ENCODE measurements at regions not wholly inside any gene's neighbourhood (a gene's known extent, or its start where the extent isn't known, plus 50 kb on each side); places are given as distances from the start of the nearest gene placed in this dataset.

- TF ChIP-seq GATA3 (IDR thresholded peaks at IDR 0.05; ENCODE audit: low read depth, low read length) (no peak), GATA2 (IDR thresholded peaks at IDR 0.05; ENCODE audit: low read depth, low read length) (no peak)
Measured at GRCh38 chr5:53343187-53343586, 137.2 kb upstream of the FST start.

GRCh38 chr5:53350368-53350767 is 130.1 kb upstream of the FST start:
- no peak for TF ChIP-seq GATA2 (IDR thresholded peaks at IDR 0.05; ENCODE audit: low read depth, low read length)
- TF ChIP-seq GATA3 (IDR thresholded peaks at IDR 0.05; ENCODE audit: low read depth, low read length): no peak

- TF ChIP-seq GATA2 (IDR thresholded peaks at IDR 0.05; ENCODE audit: low read depth, low read length) (no peak), GATA3 (IDR thresholded peaks at IDR 0.05; ENCODE audit: low read depth, low read length) (no peak)
Measured at GRCh38 chr5:53350991-53351770, 129.2 kb upstream of the FST start.

- TF ChIP-seq GATA3 (IDR thresholded peaks at IDR 0.05; ENCODE audit: low read depth, low read length) (no peak), GATA2 (IDR thresholded peaks at IDR 0.05; ENCODE audit: low read depth, low read length) (no peak)
Measured at GRCh38 chr5:53355316-53355715, 125.1 kb upstream of the FST start.

GRCh38 chr5:53355931-53356330 is 124.5 kb upstream of the FST start:
- no peak for TF ChIP-seq GATA3 (IDR thresholded peaks at IDR 0.05; ENCODE audit: low read depth, low read length)
- TF ChIP-seq GATA2 (IDR thresholded peaks at IDR 0.05; ENCODE audit: low read depth, low read length): no peak

GRCh38 chr5:53357439-53357838 is 123.0 kb upstream of the FST start:
- no peak for TF ChIP-seq GATA2 (IDR thresholded peaks at IDR 0.05; ENCODE audit: low read depth, low read length)
- TF ChIP-seq GATA3 (IDR thresholded peaks at IDR 0.05; ENCODE audit: low read depth, low read length): no peak

GRCh38 chr5:53358794-53359193 is 121.6 kb upstream of the FST start:
- TF ChIP-seq GATA3 (IDR thresholded peaks at IDR 0.05; ENCODE audit: low read depth, low read length) (no peak), GATA2 (IDR thresholded peaks at IDR 0.05; ENCODE audit: low read depth, low read length) (no peak)

GRCh38 chr5:53359916-53360517 is 120.4 kb upstream of the FST start:
- TF ChIP-seq GATA3 (IDR thresholded peaks at IDR 0.05; ENCODE audit: low read depth, low read length) (no peak), GATA2 (IDR thresholded peaks at IDR 0.05; ENCODE audit: low read depth, low read length) (no peak)

GRCh38 chr5:53360811-53361210 is 119.6 kb upstream of the FST start:
- TF ChIP-seq GATA2 (IDR thresholded peaks at IDR 0.05; ENCODE audit: low read depth, low read length) (no peak), GATA3 (IDR thresholded peaks at IDR 0.05; ENCODE audit: low read depth, low read length) (no peak)

GRCh38 chr5:53361708-53362107 is 118.7 kb upstream of the FST start:
- TF ChIP-seq GATA3 (IDR thresholded peaks at IDR 0.05; ENCODE audit: low read depth, low read length): no peak
- TF ChIP-seq GATA2 (IDR thresholded peaks at IDR 0.05; ENCODE audit: low read depth, low read length): no peak

- TF ChIP-seq GATA3 (IDR thresholded peaks at IDR 0.05; ENCODE audit: low read depth, low read length): no peak
- no peak for TF ChIP-seq GATA2 (IDR thresholded peaks at IDR 0.05; ENCODE audit: low read depth, low read length)
Measured at GRCh38 chr5:53362521-53362941, 117.9 kb upstream of the FST start.

- no peak for TF ChIP-seq GATA3 (IDR thresholded peaks at IDR 0.05; ENCODE audit: low read depth, low read length)
- TF ChIP-seq GATA2 (IDR thresholded peaks at IDR 0.05; ENCODE audit: low read depth, low read length): no peak
Measured at GRCh38 chr5:53364061-53364460, 116.4 kb upstream of the FST start.

GRCh38 chr5:53366245-53366644 is 114.2 kb upstream of the FST start:
- no peak for TF ChIP-seq GATA2 (IDR thresholded peaks at IDR 0.05; ENCODE audit: low read depth, low read length)
- TF ChIP-seq GATA3 (IDR thresholded peaks at IDR 0.05; ENCODE audit: low read depth, low read length): no peak

- no peak for TF ChIP-seq GATA2 (IDR thresholded peaks at IDR 0.05; ENCODE audit: low read depth, low read length)
- no peak for TF ChIP-seq GATA3 (IDR thresholded peaks at IDR 0.05; ENCODE audit: low read depth, low read length)
Measured at GRCh38 chr5:53367727-53368126, 112.7 kb upstream of the FST start.

GRCh38 chr5:53368516-53368915 is 111.9 kb upstream of the FST start:
- TF ChIP-seq GATA2 (IDR thresholded peaks at IDR 0.05; ENCODE audit: low read depth, low read length): no peak
- TF ChIP-seq GATA3 (IDR thresholded peaks at IDR 0.05; ENCODE audit: low read depth, low read length): no peak

Measured in SH-SY5Y (cell line).